GM23248 (cell line): ENCODE measurements at regions not wholly inside any gene's neighbourhood (a gene's known extent, or its start where the extent isn't known, plus 50 kb on each side); places are given as distances from the start of the nearest gene placed in this dataset.

Experiments used
- EZH2 ChIP-seq: fragments of 200-600 bp; sonication (generic); IDR thresholded peaks from 2 replicates; pipeline ENCODE4 v1.6.1; 2018; ENCODE audit warnings: antibody characterized with exemption, mild to moderate bottlenecking; ENCODE audit not compliant: insufficient read depth, poor library complexity, severe bottlenecking
- EZH2phosphoT487 ChIP-seq: fragments of 200-600 bp; sonication (generic); IDR thresholded peaks from 2 replicates; pipeline ENCODE4 v1.6.1; 2018; ENCODE audit warnings: antibody characterized with exemption, moderate library complexity, mild to moderate bottlenecking, low read depth; ENCODE audit not compliant: insufficient read depth

DNA sequence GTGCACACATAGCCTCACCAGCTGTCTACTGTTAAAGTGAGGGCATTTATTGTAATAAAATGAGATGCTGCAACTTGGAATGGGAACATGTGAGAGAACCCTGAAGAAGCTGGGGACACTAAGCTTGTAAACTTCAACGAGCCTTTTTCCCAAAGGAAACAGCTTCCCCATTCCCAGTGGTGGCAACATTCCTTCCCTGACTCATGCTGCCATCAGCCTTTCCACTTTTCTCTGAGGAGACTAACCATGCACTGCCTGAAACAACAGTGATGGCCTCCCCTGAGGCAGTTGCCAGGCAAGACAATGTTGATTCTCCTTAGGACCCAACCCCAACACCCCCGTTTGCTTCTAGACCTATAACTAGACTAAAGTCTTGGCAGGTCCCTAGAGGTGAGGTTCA lies 928.3 kb downstream of the GLUD2 start:
- TF ChIP-seq EZH2 (no peak), EZH2phosphoT487 (no peak)
